ENCODE measurements at regions not wholly inside any gene's neighbourhood (a gene's known extent, or its start where the extent isn't known, plus 50 kb on each side); places are given as distances from the start of the nearest gene placed in this dataset.

GRCh38 chr2:423479-423878 is 135.6 kb upstream of the ALKAL2 start:
- FAIRE-seq, result no peak
- no peak for TF ChIP-seq POLR2AphosphoS5 (IDR thresholded peaks at IDR 0.05; ENCODE audit: low read depth, low read length)
- TF ChIP-seq PAX5 (IDR thresholded peaks at IDR 0.05; ENCODE audit: insufficient read depth, low read length, severe bottlenecking), result no peak
- TF ChIP-seq SPI1 (IDR thresholded peaks at IDR 0.05; ENCODE audit: low read depth, low read length), result no peak
- no peak for TF ChIP-seq POLR2A (IDR thresholded peaks at IDR 0.05; ENCODE audit: low read depth, low read length)
- TF ChIP-seq TAF1 (IDR thresholded peaks at IDR 0.05; ENCODE audit: low read depth, low read length), result no peak
- no peak for DNase-seq (ENCODE audit: insufficient read length, low spot score)

GRCh38 chr2:422676-423435 is 135.0 kb upstream of the ALKAL2 start:
- no peak for DNase-seq (ENCODE audit: insufficient read length, low spot score)
- no peak for TF ChIP-seq TAF1 (IDR thresholded peaks at IDR 0.05; ENCODE audit: low read depth, low read length)
- no peak for TF ChIP-seq POLR2A (IDR thresholded peaks at IDR 0.05; ENCODE audit: low read depth, low read length)
- no peak for TF ChIP-seq PAX5 (IDR thresholded peaks at IDR 0.05; ENCODE audit: insufficient read depth, low read length, severe bottlenecking)
- TF ChIP-seq SPI1 (IDR thresholded peaks at IDR 0.05; ENCODE audit: low read depth, low read length), result no peak
- no peak for TF ChIP-seq POLR2AphosphoS5 (IDR thresholded peaks at IDR 0.05; ENCODE audit: low read depth, low read length)
- TF ChIP-seq POU2F2 (IDR thresholded peaks at IDR 0.05; ENCODE audit: low read depth, low read length), result no peak
- no peak for FAIRE-seq

- TF ChIP-seq PAX5 (IDR thresholded peaks at IDR 0.05; ENCODE audit: insufficient read depth, low read length, severe bottlenecking), result no peak
- TF ChIP-seq SPI1 (IDR thresholded peaks at IDR 0.05; ENCODE audit: low read depth, low read length), result no peak
- no peak for TF ChIP-seq POLR2AphosphoS5 (IDR thresholded peaks at IDR 0.05; ENCODE audit: low read depth, low read length)
- TF ChIP-seq POU2F2 (IDR thresholded peaks at IDR 0.05; ENCODE audit: low read depth, low read length), result no peak
- TF ChIP-seq TAF1 (IDR thresholded peaks at IDR 0.05; ENCODE audit: low read depth, low read length), result no peak
- TF ChIP-seq POLR2A (IDR thresholded peaks at IDR 0.05; ENCODE audit: low read depth, low read length), result no peak
- no peak for DNase-seq (ENCODE audit: insufficient read length, low spot score)
- FAIRE-seq, result no peak
Measured at GRCh38 chr2:421406-421805, 133.5 kb upstream of the ALKAL2 start.

GRCh38 chr2:419687-420317 is 131.9 kb upstream of the ALKAL2 start:
- TF ChIP-seq PAX5 (IDR thresholded peaks at IDR 0.05; ENCODE audit: insufficient read depth, low read length, severe bottlenecking), result no peak
- TF ChIP-seq POU2F2 (IDR thresholded peaks at IDR 0.05; ENCODE audit: low read depth, low read length), result no peak
- TF ChIP-seq POLR2A (IDR thresholded peaks at IDR 0.05; ENCODE audit: low read depth, low read length), result no peak
- no peak for TF ChIP-seq TAF1 (IDR thresholded peaks at IDR 0.05; ENCODE audit: low read depth, low read length)
- no peak for TF ChIP-seq POLR2AphosphoS5 (IDR thresholded peaks at IDR 0.05; ENCODE audit: low read depth, low read length)
- no peak for TF ChIP-seq SPI1 (IDR thresholded peaks at IDR 0.05; ENCODE audit: low read depth, low read length)
- no peak for DNase-seq (ENCODE audit: insufficient read length, low spot score)
- FAIRE-seq, result no peak

GRCh38 chr2:417662-418061 is 129.8 kb upstream of the ALKAL2 start:
- FAIRE-seq, result no peak
- TF ChIP-seq POU2F2 (IDR thresholded peaks at IDR 0.05; ENCODE audit: low read depth, low read length) (no peak), POLR2AphosphoS5 (IDR thresholded peaks at IDR 0.05; ENCODE audit: low read depth, low read length) (no peak), TAF1 (IDR thresholded peaks at IDR 0.05; ENCODE audit: low read depth, low read length) (no peak), POLR2A (IDR thresholded peaks at IDR 0.05; ENCODE audit: low read depth, low read length) (no peak), SPI1 (IDR thresholded peaks at IDR 0.05; ENCODE audit: low read depth, low read length) (no peak), PAX5 (IDR thresholded peaks at IDR 0.05; ENCODE audit: insufficient read depth, low read length, severe bottlenecking) (no peak)
- DNase-seq (ENCODE audit: insufficient read length, low spot score), result no peak

- no peak for FAIRE-seq
Measured at GRCh38 chr2:417006-417405, 129.1 kb upstream of the ALKAL2 start.

GRCh38 chr2:415986-416610 is 128.2 kb upstream of the ALKAL2 start:
- DNase-seq (ENCODE audit: insufficient read length, low spot score) (no peak), FAIRE-seq (no peak)
- no peak for TF ChIP-seq POLR2A (IDR thresholded peaks at IDR 0.05; ENCODE audit: low read depth, low read length)
- TF ChIP-seq PAX5 (IDR thresholded peaks at IDR 0.05; ENCODE audit: insufficient read depth, low read length, severe bottlenecking), result no peak
- no peak for TF ChIP-seq SPI1 (IDR thresholded peaks at IDR 0.05; ENCODE audit: low read depth, low read length)

More at GRCh38 chr2:417006-417405, 129.1 kb upstream of the ALKAL2 start:
- DNase-seq (ENCODE audit: insufficient read length, low spot score), result no peak
- TF ChIP-seq POLR2A (IDR thresholded peaks at IDR 0.05; ENCODE audit: low read depth, low read length) (no peak), TAF1 (IDR thresholded peaks at IDR 0.05; ENCODE audit: low read depth, low read length) (no peak)

- TF ChIP-seq POLR2A (IDR thresholded peaks at IDR 0.05; ENCODE audit: low read depth, low read length), result no peak
- TF ChIP-seq SPI1 (IDR thresholded peaks at IDR 0.05; ENCODE audit: low read depth, low read length), result no peak
- no peak for TF ChIP-seq POLR2AphosphoS5 (IDR thresholded peaks at IDR 0.05; ENCODE audit: low read depth, low read length)
- no peak for TF ChIP-seq PAX5 (IDR thresholded peaks at IDR 0.05; ENCODE audit: insufficient read depth, low read length, severe bottlenecking)
- TF ChIP-seq TAF1 (IDR thresholded peaks at IDR 0.05; ENCODE audit: low read depth, low read length), result no peak
- TF ChIP-seq POU2F2 (IDR thresholded peaks at IDR 0.05; ENCODE audit: low read depth, low read length), result no peak
- no peak for FAIRE-seq
- DNase-seq (ENCODE audit: insufficient read length, low spot score), result no peak
Measured at GRCh38 chr2:409523-409922, 121.6 kb upstream of the ALKAL2 start.

- DNase-seq (ENCODE audit: insufficient read length, low spot score) (no peak), FAIRE-seq (no peak)
- TF ChIP-seq TAF1 (IDR thresholded peaks at IDR 0.05; ENCODE audit: low read depth, low read length), result no peak
- TF ChIP-seq POLR2A (IDR thresholded peaks at IDR 0.05; ENCODE audit: low read depth, low read length), result no peak
- no peak for TF ChIP-seq PAX5 (IDR thresholded peaks at IDR 0.05; ENCODE audit: insufficient read depth, low read length, severe bottlenecking)
- TF ChIP-seq POLR2AphosphoS5 (IDR thresholded peaks at IDR 0.05; ENCODE audit: low read depth, low read length), result no peak
- TF ChIP-seq SPI1 (IDR thresholded peaks at IDR 0.05; ENCODE audit: low read depth, low read length), result no peak
- TF ChIP-seq POU2F2 (IDR thresholded peaks at IDR 0.05; ENCODE audit: low read depth, low read length), result no peak
Measured at GRCh38 chr2:407630-408029, 119.7 kb upstream of the ALKAL2 start.

Measured in GM12891 (cell line).